Globus pallidus (tissue), 1 donor: ENCODE measurements at regions not wholly inside any gene's neighbourhood (a gene's known extent, or its start where the extent isn't known, plus 50 kb on each side); places are given as distances from the start of the nearest gene placed in this dataset.
"Not testable (repeated sequence)": the region's sequence is repeated elsewhere in the genome, so short reads cannot be mapped to it uniquely, and the experiment has no call there.

Experiments used
- DNase-seq: peaks from one replicate; pipeline ENCODE4 v3.0.0-alpha.2; 2015; ENCODE audit warnings: low spot score

- no peak for DNase-seq
These were observed 185.6 kb upstream of the COPS8 start for GRCh38 chr2:236899950-236900640.

GRCh38 chr2:236901956-236902355 is 183.7 kb upstream of the COPS8 start:
- no peak for DNase-seq

GRCh38 chr2:236903978-236904377 is 181.7 kb upstream of the COPS8 start:
- peak; percentile 17 for DNase-seq

- peak; percentile 34 for DNase-seq
These were observed 181.1 kb upstream of the COPS8 start for GRCh38 chr2:236904389-236905263.

- DNase-seq = no peak
These were observed 179.7 kb upstream of the COPS8 start for GRCh38 chr2:236905976-236906375.

GRCh38 chr2:236908439-236909192 is 177.1 kb upstream of the COPS8 start:
- no peak for DNase-seq

GRCh38 chr2:236909193-236909504 is 176.5 kb upstream of the COPS8 start:
- DNase-seq = no peak

GRCh38 chr2:236909802-236910201 is 175.9 kb upstream of the COPS8 start:
- DNase-seq = no peak

- DNase-seq = no peak
These were observed 174.8 kb upstream of the COPS8 start for GRCh38 chr2:236910781-236911495.

- no peak for DNase-seq
These were observed 173.2 kb upstream of the COPS8 start for GRCh38 chr2:236912326-236913120.

- DNase-seq = no peak
These were observed 170.5 kb upstream of the COPS8 start for GRCh38 chr2:236915186-236915585.

GRCh38 chr2:236915726-236916125 is 170.0 kb upstream of the COPS8 start:
- DNase-seq = peak; percentile 9

- DNase-seq = peak; percentile 51
These were observed 169.5 kb upstream of the COPS8 start for GRCh38 chr2:236916181-236916580.

GRCh38 chr2:236916651-236917050 is 169.0 kb upstream of the COPS8 start:
- DNase-seq = no peak

- DNase-seq = no peak
These were observed 168.5 kb upstream of the COPS8 start for GRCh38 chr2:236917164-236917563.

- DNase-seq = no peak
These were observed 167.1 kb upstream of the COPS8 start for GRCh38 chr2:236918545-236918944.

- DNase-seq = no peak
These were observed 166.5 kb upstream of the COPS8 start for GRCh38 chr2:236919209-236919608.

GRCh38 chr2:236919801-236920379 is 165.8 kb upstream of the COPS8 start:
- not testable (repeated sequence) for DNase-seq

- no peak for DNase-seq
These were observed 163.6 kb upstream of the COPS8 start for GRCh38 chr2:236922061-236922460.

- DNase-seq = no peak
These were observed 157.2 kb upstream of the COPS8 start for GRCh38 chr2:236928380-236929037.
